Ovary (tissue), 7 donors: ENCODE measurements at regions not wholly inside any gene's neighbourhood (a gene's known extent, or its start where the extent isn't known, plus 50 kb on each side); places are given as distances from the start of the nearest gene placed in this dataset.

ENCODE experiments used
- DNase-seq, 5 donors: peaks; one replicate each; pipeline ENCODE4 v3.0.0-alpha.2; 2019 to 2020
- H3K27ac ChIP-seq, 2 donors: fragments of 200-600 bp; one replicate each; pipeline versions ENCODE4 v1.5.1 to v1.8.0; 2019 to 2022
- H3K27me3 ChIP-seq: fragments of 200-600 bp; one replicate; pipeline ENCODE4 v1.8.0; 2022
- H3K36me3 ChIP-seq: fragments of 200-600 bp; sonication (generic); one replicate; pipeline ENCODE4 v1.5.1; 2019
- H3K4me1 ChIP-seq: one replicate; pipeline ENCODE4 v1.8.1; 2013; ENCODE audit warnings: mild to moderate bottlenecking, moderate library complexity; ENCODE audit not compliant: insufficient read depth
- H3K4me3 ChIP-seq: fragments of 200-600 bp; sonication (generic); one replicate; pipeline ENCODE4 v1.5.1; 2017
- H3K9me3 ChIP-seq, 2 donors: fragments of 200-600 bp in 1 of 2; sonication (generic) in 1 of 2; one replicate each; pipeline versions ENCODE4 v1.5.1 to v1.8.1; 2013 to 2019; ENCODE audit warnings: mild to moderate bottlenecking in 1 of 2, moderate library complexity in 1 of 2
- EP300 ChIP-seq: sonication (generic); formaldehyde crosslinking; IDR thresholded peaks from one replicate; pipeline ENCODE4 v1.6.1; 2017; ENCODE audit warnings: antibody characterized with exemption
- POLR2A ChIP-seq: fragments of 450-650 bp; IDR thresholded peaks from one replicate; pipeline ENCODE4 v1.6.1; 2017; ENCODE audit warnings: antibody characterized with exemption, mild to moderate bottlenecking, moderate library complexity
- WGBS, 3 donors: extraction: QIAGEN DNeasy Blood & Tissue Kit in 1 of 3; methylation state at CpG; one replicate each; pipeline versions ENCODE4 v1.1.5 to v1.1.7; 2013 to 2017; 5-methylcytosine and 5-hydroxymethylcytosine counted together
- intact Hi-C, 4 donors: fragments of 100-400 bp; cut with DNase I; formaldehyde crosslinking; loops; one replicate each; pipeline versions ENCODE4 v1.11.0 to v1.15.1; 2022 to 2023
- TF ChIP-seq, protein P1 (sequence below), 3 donors: fragments of 450-650 bp in 2 of 3; fragments of 200-600 bp in 1 of 3; IDR thresholded peaks; one replicate each; pipeline versions ENCODE4 v1.5.1 to v1.8.0; 2016 to 2022; ENCODE audit warnings: antibody characterized with exemption in 3 of 3, mild to moderate bottlenecking in 1 of 3
- donor health status: DM: no; HTN: no; CAD: no; lungs with moderate emphysema.
- donor health status: DM: no; HTN: no; CAD: no.
- donor health status: Bipolar disorder and iron deficiency.
- donor health status: DM: no; HTN: no; CAD: no.
- donor health status: DM: yes; HTN: yes; CAD: no.

DNA sequence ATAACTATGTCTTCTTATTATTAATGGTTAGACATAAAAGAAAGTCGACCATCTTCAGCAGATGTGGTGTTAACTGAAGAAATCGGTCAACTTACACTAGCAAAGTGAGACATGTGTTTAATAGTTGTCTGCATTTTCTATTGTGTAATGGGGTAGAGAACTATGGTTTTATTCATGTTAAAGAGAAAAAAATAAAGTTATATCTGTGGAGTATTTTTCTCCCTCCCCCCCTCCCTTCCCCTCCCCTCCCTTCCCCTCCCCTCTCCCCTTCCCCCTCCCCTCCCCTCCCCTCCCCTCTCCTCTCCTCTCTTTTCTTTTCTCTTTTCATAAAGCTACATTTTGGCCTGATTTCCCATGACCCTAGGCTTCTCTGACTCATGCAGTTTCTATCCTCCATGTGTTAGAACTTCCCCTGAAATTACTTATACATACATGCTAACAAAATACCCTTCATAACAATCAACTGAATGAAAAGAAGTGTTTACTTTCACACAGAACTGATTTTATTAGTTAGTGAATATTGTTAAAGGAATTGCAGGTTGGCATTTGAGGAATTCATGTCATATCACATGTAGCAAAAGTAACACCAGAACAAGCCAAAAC, 1431.0 kb upstream of the ATXN8OS start:
- Histone ChIP-seq H3K4me1 (no peaks in the 10 kb centered on the region), H3K9me3 (no peaks in the 10 kb centered on the region), H3K27me3 (no peaks in the 10 kb centered on the region), H3K4me3 (no peak overlapping the region), H3K36me3 (no peaks in the 10 kb centered on the region), H3K27ac (no peak overlapping the region)
- no peak for DNase-seq
- intact Hi-C loops: no loop called here
- 87 to 91% (median 87%) methylated on average over 2 of the region's 2 CpGs for WGBS, 3 donors
- TF ChIP-seq EP300: no peak
- no peak for TF ChIP-seq POLR2A
- TF ChIP-seq, protein P1, sequence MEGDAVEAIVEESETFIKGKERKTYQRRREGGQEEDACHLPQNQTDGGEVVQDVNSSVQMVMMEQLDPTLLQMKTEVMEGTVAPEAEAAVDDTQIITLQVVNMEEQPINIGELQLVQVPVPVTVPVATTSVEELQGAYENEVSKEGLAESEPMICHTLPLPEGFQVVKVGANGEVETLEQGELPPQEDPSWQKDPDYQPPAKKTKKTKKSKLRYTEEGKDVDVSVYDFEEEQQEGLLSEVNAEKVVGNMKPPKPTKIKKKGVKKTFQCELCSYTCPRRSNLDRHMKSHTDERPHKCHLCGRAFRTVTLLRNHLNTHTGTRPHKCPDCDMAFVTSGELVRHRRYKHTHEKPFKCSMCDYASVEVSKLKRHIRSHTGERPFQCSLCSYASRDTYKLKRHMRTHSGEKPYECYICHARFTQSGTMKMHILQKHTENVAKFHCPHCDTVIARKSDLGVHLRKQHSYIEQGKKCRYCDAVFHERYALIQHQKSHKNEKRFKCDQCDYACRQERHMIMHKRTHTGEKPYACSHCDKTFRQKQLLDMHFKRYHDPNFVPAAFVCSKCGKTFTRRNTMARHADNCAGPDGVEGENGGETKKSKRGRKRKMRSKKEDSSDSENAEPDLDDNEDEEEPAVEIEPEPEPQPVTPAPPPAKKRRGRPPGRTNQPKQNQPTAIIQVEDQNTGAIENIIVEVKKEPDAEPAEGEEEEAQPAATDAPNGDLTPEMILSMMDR (IDR thresholded peaks at IDR 0.05): no peak

DNA sequence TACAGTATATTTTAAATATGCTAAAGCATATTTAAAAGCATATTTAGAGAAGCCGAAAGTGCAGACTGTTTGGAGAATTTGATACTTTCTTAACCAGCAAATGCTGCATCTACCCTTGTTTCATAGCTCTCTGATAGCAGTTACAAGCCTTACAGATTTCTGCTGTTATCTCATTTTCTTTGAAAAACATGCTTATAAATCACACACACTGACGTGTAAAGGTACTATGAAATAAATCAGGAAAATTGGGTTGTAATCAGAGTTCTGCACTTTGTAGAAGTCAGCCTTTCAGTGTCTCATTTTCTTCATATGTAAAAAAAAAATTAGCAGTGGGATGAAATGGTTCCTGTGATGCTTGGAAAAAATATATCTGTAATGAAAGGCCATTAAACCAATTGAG, 1432.4 kb upstream of the ATXN8OS start:
- no peaks in the 10 kb centered on the region for H3K9me3 ChIP-seq
- H3K4me1 ChIP-seq: no peaks in the 10 kb centered on the region
- TF ChIP-seq, protein P1 (IDR thresholded peaks at IDR 0.05): no peak
- no peak for TF ChIP-seq POLR2A
- no peak for TF ChIP-seq EP300
- H3K4me3 ChIP-seq: no peak overlapping the region
- H3K27me3 ChIP-seq: no peaks in the 10 kb centered on the region
- intact Hi-C loops: no loop called here
- H3K27ac ChIP-seq: no peak overlapping the region
- WGBS, 3 donors: 42 to 55% (median 49%) methylated on average over 2 of the region's 2 CpGs
- H3K36me3 ChIP-seq: no peaks in the 10 kb centered on the region
- no peak for DNase-seq

GRCh38 chr13:68667863-68668262, 1437.7 kb upstream of the PCDH9 start:
- Histone ChIP-seq H3K36me3 (no peaks in the 10 kb centered on the region), H3K27ac (no peak overlapping the region), H3K9me3 (no peaks in the 10 kb centered on the region), H3K4me1 (no peaks in the 10 kb centered on the region), H3K27me3 (no peaks in the 10 kb centered on the region), H3K4me3 (no peak overlapping the region)
- WGBS, 3 donors: 82 to 87% (median 83%) methylated on average over 3 of the region's 3 CpGs
- DNase-seq: no peak
- no peak for TF ChIP-seq POLR2A
- TF ChIP-seq, protein P1 (IDR thresholded peaks at IDR 0.05): no peak
- TF ChIP-seq EP300: no peak
- intact Hi-C loops: no loop called here

- no peaks in the 10 kb centered on the region for H3K27me3 ChIP-seq
- DNase-seq: no peak
- no peaks in the 10 kb centered on the region for H3K4me1 ChIP-seq
- 68 to 78% (median 71%) methylated on average over 9 of the region's 9 CpGs for WGBS, 3 donors
- H3K4me3 ChIP-seq: no peak overlapping the region
- no peak overlapping the region for H3K27ac ChIP-seq
- H3K9me3 ChIP-seq: no peaks in the 10 kb centered on the region
- TF ChIP-seq, protein P1 (IDR thresholded peaks at IDR 0.05): no peak
- TF ChIP-seq POLR2A (no peak), EP300 (no peak)
- no peaks in the 10 kb centered on the region for H3K36me3 ChIP-seq
- intact Hi-C loops: no loop called here
Measured at GRCh38 chr13:68666774-68667397, 1436.8 kb upstream of the PCDH9 start.
